Hematopoietic multipotent progenitor cell treated with erythropoietin and hydrocortisone succinate and interleukin-3 and kit ligand, for 6 days (in vitro differentiated cells): ENCODE measurements at regions not wholly inside any gene's neighbourhood (a gene's known extent, or its start where the extent isn't known, plus 50 kb on each side); places are given as distances from the start of the nearest gene placed in this dataset.
"Not testable (repeated sequence)": the region's sequence is repeated elsewhere in the genome, so short reads cannot be mapped to it uniquely, and the experiment has no call there.

Experiments used
- DNase-seq: peaks from one replicate; pipeline ENCODE4 v3.0.0-alpha.2; 2015

GRCh38 chr4:141347684-141348083 lies 127.0 kb downstream of the ZNF330 start:
- DNase-seq, result no peak

DNA sequence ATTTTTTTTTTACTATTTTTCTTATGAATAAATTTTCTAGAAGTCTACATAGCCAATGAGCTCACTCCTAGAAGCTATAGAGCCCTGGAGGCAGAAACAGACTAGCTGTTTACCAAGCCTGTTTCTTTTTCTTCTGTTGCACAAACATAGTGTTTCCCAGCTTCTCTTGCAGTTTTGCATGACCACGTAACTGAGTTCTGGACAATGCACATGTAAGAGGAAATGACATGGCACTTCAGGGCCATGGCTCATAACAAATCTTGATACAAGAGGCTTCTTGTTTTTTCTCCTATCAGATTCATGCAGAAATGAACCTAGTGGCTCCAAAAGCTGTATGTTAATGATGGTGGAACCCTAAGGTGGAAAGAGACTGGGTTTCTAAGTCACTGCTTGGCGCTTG lies 127.4 kb downstream of the ZNF330 start:
- DNase-seq, result peak; percentile 65

GRCh38 chr4:141348573-141348972 lies 127.9 kb downstream of the ZNF330 start:
- no peak for DNase-seq

DNA sequence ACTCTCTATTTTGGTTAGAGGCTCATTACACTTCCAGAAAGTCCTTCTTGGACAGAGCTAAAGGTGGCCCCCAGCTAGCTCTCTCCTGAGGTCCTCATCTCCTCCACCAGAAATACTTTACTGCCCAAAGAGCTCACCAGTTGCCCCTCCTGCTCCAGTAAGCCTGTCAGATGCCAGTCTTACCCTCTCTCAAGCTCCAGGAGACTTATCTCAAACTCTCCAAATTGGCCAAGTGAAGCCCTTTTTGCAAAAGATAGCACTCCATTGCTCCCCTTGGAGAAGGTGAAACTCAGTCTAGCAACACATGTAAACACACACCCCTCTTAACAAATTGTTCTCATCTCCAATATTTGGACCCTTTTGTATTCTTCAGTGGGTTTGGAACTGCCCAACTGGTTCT lies 128.5 kb downstream of the ZNF330 start:
- DNase-seq, result peak; percentile 66

DNA sequence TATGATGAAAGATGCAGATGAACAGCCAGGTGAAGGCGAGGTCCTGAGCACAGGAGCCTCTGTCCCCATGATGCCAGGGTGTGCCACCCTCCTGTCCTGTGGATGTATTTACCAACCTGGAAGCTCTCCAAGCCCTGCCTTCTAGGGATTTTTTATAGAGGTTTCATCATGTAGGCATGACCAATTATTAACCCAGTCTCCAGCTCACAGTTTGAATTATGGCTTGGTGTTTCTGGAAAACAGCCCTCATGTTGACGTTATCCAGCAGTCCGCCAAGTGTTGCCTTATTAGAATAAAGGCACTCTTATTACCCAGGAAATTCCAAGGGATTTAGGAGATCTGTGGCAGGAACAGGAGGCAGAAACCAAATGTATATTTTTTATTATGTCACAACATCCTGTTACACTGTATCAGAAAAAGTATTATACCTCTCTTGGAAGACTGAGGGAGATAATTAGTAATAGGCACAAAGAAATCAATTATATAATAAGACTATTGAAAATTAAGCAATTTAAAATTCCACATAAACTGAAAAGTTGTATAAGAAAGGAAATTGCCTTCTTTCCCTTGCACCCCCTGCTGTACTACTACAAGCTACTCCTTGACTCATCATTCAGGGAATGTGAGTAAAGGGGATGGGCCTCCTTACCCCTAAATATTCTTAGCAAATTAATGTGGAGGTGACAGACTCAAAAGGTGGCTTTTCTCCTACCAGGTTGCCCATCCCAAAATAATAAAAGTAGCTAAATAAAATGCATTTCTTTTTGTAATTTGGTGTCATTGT lies 129.6 kb downstream of the ZNF330 start:
- no peak for DNase-seq

GRCh38 chr4:141352331-141352730 lies 131.6 kb downstream of the ZNF330 start:
- peak; percentile 88 for DNase-seq

DNA sequence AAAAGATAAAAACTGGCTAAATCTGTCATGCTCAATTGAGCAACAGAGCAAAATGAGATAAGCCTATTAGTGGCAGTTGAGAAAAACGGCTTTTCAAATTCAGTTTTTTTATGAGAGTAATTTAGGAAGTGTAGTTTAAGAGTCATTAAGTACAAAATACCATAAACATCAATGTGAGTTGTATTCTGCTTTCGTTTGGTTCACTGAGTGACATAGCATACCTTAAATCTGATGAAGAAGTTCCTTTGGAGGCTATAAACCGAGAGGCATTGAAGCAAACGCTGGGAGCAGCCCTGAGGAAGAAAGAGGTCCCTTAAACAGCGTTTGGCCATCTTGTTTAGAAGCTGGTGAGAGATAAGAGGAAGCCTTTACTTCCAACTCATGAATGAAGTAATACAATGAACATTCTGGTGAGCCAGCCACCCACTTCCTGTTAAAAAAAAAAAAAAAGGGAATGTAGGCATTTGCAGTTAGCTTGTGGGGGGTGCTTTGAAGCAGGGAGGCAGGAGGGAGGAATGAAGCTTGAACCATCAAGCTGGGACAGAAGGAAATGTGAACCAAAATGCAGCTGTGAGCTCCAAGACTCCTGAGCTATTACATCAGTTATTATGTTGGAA lies 132.3 kb downstream of the ZNF330 start:
- peak; percentile 83 for DNase-seq

DNA sequence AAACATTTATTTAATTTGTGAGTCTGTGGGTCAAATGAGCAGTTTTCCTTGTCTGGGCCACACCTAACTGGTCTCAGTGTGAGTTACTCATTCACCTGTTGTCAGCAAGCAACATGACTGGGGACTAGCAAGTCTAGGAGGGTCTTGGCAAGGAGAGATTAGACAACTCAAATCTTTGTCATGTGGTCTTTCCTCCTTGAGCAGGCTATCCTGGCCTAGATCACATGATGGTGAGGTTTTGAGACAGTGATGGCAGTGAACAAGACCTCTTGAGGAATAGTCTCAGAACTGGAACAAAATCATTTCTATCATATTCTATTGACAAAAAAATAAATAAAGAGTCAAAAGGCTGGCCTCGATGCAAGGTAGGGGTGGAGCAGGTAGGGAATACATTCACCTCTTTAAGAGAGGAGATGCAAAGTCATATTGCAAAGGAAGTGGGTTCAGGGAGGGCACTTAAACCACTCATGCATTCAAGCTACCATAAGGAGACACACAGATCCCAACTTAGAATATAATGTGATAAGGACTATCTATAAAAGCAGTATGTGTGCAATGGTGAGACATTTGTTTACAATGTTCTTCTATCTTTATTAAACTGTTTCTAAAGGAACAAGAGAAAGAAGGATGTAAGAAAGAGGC lies 135.7 kb downstream of the ZNF330 start:
- peak; percentile 70 for DNase-seq

DNA sequence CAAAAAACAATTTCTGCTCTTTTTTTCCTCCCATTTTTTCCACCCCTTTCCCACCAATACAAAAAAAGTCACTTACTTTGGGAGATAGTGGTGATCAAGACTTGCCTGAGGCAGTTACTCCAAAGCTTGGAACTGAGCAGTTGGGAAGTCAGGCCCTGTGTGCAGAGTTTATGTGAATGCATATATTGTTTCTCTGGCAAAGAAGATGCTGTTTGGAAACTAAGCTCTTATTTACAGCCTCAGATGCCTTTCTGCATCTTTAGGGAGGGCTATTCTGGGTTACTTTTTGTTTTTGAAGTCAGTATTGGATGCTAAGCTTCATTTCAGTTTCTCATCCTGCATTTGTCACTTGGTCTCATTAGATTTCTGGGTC lies 136.3 kb downstream of the ZNF330 start:
- no peak for DNase-seq

GRCh38 chr4:141368241-141368640 lies 147.5 kb downstream of the ZNF330 start:
- DNase-seq, result not testable (repeated sequence)

DNA sequence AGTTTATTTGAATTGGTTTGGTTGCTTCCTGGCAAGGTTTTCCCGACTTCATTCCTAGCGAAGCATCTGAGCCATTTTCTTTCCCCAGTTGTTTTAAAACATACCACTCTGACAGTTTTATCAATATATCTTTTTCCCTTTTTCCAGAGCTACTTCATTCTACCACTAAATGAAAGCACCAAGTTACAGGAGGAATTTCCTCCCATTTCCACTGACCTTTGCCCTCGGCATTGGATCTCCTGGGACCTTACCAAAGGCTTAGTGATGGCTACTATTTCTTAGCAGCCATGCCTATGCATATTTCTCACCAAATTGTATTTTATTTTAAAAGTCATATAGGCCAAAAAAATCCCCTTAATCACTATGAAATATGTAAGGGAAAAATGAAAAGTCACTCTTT lies 150.5 kb downstream of the ZNF330 start:
- DNase-seq, result no peak

DNA sequence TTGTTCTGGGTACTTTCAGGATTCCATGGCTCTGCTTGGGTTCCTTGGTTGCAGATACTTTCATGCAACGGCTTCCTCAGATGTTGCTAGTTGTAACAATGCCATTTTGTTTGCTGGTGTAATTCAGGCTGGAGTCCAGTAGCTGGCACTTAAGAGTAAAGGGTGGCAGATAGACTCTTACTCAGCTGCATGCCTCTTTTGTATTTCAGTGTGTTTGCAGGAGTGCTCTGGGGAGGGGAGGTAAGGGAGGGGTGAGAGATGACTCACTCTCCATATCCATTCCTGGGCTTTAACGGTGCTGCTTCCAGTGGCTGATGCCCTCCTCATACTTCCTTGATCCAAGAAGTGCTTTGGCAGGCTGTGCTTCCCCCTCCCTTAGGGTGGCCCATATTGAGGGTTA lies 155.2 kb downstream of the ZNF330 start:
- no peak for DNase-seq

DNA sequence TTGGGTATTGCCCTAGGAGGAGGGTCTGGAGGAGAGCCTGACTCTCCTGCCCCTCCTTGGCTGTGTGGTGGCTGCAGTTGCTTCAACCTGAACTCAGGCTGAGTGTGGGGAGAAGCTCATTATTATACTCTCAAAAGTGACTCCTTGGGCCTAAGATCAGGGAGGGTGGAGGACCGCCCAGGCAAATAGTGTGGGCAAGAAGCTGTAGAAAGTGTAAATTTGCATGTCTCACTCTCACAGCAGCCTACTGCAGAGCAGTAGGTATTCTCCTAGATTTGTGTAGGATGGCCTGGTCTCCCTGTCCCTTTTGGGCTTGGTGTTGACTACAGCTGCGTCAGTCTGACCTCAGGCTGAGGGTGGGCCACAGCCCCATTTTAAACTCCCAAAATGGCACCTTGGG lies 156.1 kb downstream of the ZNF330 start:
- DNase-seq, result no peak

- DNase-seq, result no peak
Measured at GRCh38 chr4:141387299-141387698, 166.6 kb downstream of the ZNF330 start.

GRCh38 chr4:141388481-141388880 lies 167.8 kb downstream of the ZNF330 start:
- DNase-seq, result no peak

GRCh38 chr4:141389649-141390048 lies 169.0 kb downstream of the ZNF330 start:
- DNase-seq, result no peak

GRCh38 chr4:141390571-141390970 lies 169.9 kb downstream of the ZNF330 start:
- no peak for DNase-seq

- DNase-seq, result no peak
Measured at GRCh38 chr4:141391293-141391692, 170.6 kb downstream of the ZNF330 start.

GRCh38 chr4:141391771-141392170 lies 171.1 kb downstream of the ZNF330 start:
- no peak for DNase-seq

DNA sequence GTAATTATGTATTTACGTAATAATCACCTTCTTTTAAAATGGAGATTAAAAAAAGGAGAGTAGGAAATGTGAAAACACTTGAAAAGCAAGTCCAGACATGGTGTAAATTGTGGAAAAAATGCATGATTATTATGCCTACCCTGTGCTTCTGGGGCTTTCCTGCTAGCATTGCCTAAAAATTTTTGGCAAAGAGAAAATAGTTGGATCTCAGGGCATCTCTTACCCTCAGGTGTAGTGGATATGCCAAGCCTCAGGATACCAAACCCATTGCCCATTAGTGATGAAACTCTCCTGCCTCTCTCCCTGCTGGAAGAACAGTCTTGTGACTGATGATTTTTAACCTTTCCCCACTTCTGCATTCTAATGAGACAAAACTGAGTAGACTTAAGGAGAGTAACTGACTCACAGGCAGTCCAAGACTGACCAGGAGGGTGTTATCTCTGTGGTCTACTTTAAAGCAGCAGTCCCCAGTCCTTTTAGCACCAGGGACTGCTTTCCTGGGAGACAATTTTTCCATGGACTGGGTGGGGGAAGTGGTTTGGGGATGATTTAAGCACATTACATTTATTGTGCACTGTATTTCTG lies 174.6 kb downstream of the ZNF330 start:
- no peak for DNase-seq

- DNase-seq, result no peak
Measured at GRCh38 chr4:141395919-141396318, 175.2 kb downstream of the ZNF330 start.

GRCh38 chr4:141402712-141403111 lies 182.0 kb downstream of the ZNF330 start:
- no peak for DNase-seq

DNA sequence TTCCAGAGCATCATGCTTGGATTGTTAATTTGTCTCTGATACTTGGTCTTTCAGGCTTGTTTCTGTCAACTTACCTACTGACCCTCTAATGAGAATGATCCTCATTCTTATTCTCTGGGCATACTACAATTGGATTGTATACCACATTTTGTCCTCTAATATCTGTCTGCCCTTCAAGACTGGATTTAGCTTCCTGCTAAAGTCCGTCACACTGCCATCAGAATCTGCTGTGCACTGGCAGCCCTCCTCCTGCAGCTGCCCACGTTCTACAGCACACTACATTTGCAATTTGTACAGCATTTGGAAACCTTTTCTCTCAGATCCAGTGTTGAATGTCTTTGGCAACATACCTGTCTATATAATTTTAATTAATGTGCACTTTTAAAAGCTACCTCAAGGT lies 183.1 kb downstream of the ZNF330 start:
- no peak for DNase-seq

- DNase-seq, result no peak
Measured at GRCh38 chr4:141406237-141406636, 185.5 kb downstream of the ZNF330 start.
